ENCODE measurements at regions not wholly inside any gene's neighbourhood (a gene's known extent, or its start where the extent isn't known, plus 50 kb on each side); places are given as distances from the start of the nearest gene placed in this dataset.
A peak's percentile ranks its signal among the peaks of the same experiment; 100 is the strongest.

GRCh38 chr19:27793128-27793643 is 1419.8 kb downstream of the UQCRFS1 start:
- no peaks in the 10 kb centered on the region for H3K9me3 ChIP-seq (ENCODE audit: low read depth, low read length)

GRCh38 chr19:27792576-27793127 is 1420.3 kb downstream of the UQCRFS1 start:
- Histone ChIP-seq H3K4me3 (ENCODE audit: low read length) (peak overlapping the region; percentile 87), H3K9me3 (ENCODE audit: low read depth, low read length) (no peaks in the 10 kb centered on the region), H3K4me1 (ENCODE audit: insufficient read depth, low read length) (peaks cover 27% of the 10 kb centered on the region), H3K27me3 (ENCODE audit: insufficient read depth, low read length) (no peaks in the 10 kb centered on the region)

More at GRCh38 chr19:27793128-27793643, 1419.8 kb downstream of the UQCRFS1 start:
- Histone ChIP-seq H3K4me1 (ENCODE audit: insufficient read depth, low read length) (peaks cover 27% of the 10 kb centered on the region), H3K27me3 (ENCODE audit: insufficient read depth, low read length) (no peaks in the 10 kb centered on the region), H3K4me3 (ENCODE audit: low read length) (peak overlapping the region; percentile 87)

GRCh38 chr19:27780367-27781075 is 1432.4 kb downstream of the UQCRFS1 start:
- Histone ChIP-seq H3K4me3 (ENCODE audit: low read length) (peak overlapping the region; percentile 22), H3K9me3 (ENCODE audit: low read depth, low read length) (no peaks in the 10 kb centered on the region), H3K4me1 (ENCODE audit: insufficient read depth, low read length) (peaks cover 25% of the 10 kb centered on the region), H3K27me3 (ENCODE audit: insufficient read depth, low read length) (no peaks in the 10 kb centered on the region)

GRCh38 chr19:27779954-27780353 is 1433.0 kb downstream of the UQCRFS1 start:
- Histone ChIP-seq H3K4me3 (ENCODE audit: low read length) (peak overlapping the region; percentile 22), H3K9me3 (ENCODE audit: low read depth, low read length) (no peaks in the 10 kb centered on the region), H3K4me1 (ENCODE audit: insufficient read depth, low read length) (peaks cover 25% of the 10 kb centered on the region), H3K27me3 (ENCODE audit: insufficient read depth, low read length) (no peaks in the 10 kb centered on the region)

GRCh38 chr19:27777726-27778125 is 1435.2 kb downstream of the UQCRFS1 start:
- Histone ChIP-seq H3K4me1 (ENCODE audit: insufficient read depth, low read length) (peaks cover 25% of the 10 kb centered on the region), H3K27me3 (ENCODE audit: insufficient read depth, low read length) (no peaks in the 10 kb centered on the region), H3K9me3 (ENCODE audit: low read depth, low read length) (peaks cover 11% of the 10 kb centered on the region), H3K4me3 (ENCODE audit: low read length) (no peak overlapping the region)

GRCh38 chr19:27777242-27777641 is 1435.7 kb downstream of the UQCRFS1 start:
- Histone ChIP-seq H3K9me3 (ENCODE audit: low read depth, low read length) (peaks cover 16% of the 10 kb centered on the region), H3K27me3 (ENCODE audit: insufficient read depth, low read length) (no peaks in the 10 kb centered on the region), H3K4me1 (ENCODE audit: insufficient read depth, low read length) (peaks cover 25% of the 10 kb centered on the region), H3K4me3 (ENCODE audit: low read length) (no peak overlapping the region)

GRCh38 chr19:27776524-27776923 is 1436.4 kb downstream of the UQCRFS1 start:
- Histone ChIP-seq H3K27me3 (ENCODE audit: insufficient read depth, low read length) (no peaks in the 10 kb centered on the region), H3K4me1 (ENCODE audit: insufficient read depth, low read length) (peaks cover 25% of the 10 kb centered on the region), H3K9me3 (ENCODE audit: low read depth, low read length) (peaks cover 23% of the 10 kb centered on the region), H3K4me3 (ENCODE audit: low read length) (no peak overlapping the region)

GRCh38 chr19:27776020-27776419 is 1436.9 kb downstream of the UQCRFS1 start:
- peaks cover 21% of the 10 kb centered on the region for H3K4me1 ChIP-seq (ENCODE audit: insufficient read depth, low read length)
- H3K9me3 ChIP-seq (ENCODE audit: low read depth, low read length): peaks cover 24% of the 10 kb centered on the region
- no peak overlapping the region for H3K4me3 ChIP-seq (ENCODE audit: low read length)
- H3K27me3 ChIP-seq (ENCODE audit: insufficient read depth, low read length): no peaks in the 10 kb centered on the region

- no peaks in the 10 kb centered on the region for H3K27me3 ChIP-seq (ENCODE audit: insufficient read depth, low read length)
- peaks cover 15% of the 10 kb centered on the region for H3K4me1 ChIP-seq (ENCODE audit: insufficient read depth, low read length)
- H3K4me3 ChIP-seq (ENCODE audit: low read length): no peak overlapping the region
- peaks cover 24% of the 10 kb centered on the region for H3K9me3 ChIP-seq (ENCODE audit: low read depth, low read length)
These were observed 1437.6 kb downstream of the UQCRFS1 start for GRCh38 chr19:27775395-27775794.

- H3K4me3 ChIP-seq (ENCODE audit: low read length): no peak overlapping the region
- peaks cover 24% of the 10 kb centered on the region for H3K9me3 ChIP-seq (ENCODE audit: low read depth, low read length)
- no peaks in the 10 kb centered on the region for H3K27me3 ChIP-seq (ENCODE audit: insufficient read depth, low read length)
- peaks cover 10% of the 10 kb centered on the region for H3K4me1 ChIP-seq (ENCODE audit: insufficient read depth, low read length)
These were observed 1438.1 kb downstream of the UQCRFS1 start for GRCh38 chr19:27774827-27775226.

GRCh38 chr19:27774337-27774736 is 1438.6 kb downstream of the UQCRFS1 start:
- Histone ChIP-seq H3K4me1 (ENCODE audit: insufficient read depth, low read length) (peaks cover 6% of the 10 kb centered on the region), H3K9me3 (ENCODE audit: low read depth, low read length) (peaks cover 24% of the 10 kb centered on the region), H3K4me3 (ENCODE audit: low read length) (no peak overlapping the region), H3K27me3 (ENCODE audit: insufficient read depth, low read length) (no peaks in the 10 kb centered on the region)

- Histone ChIP-seq H3K9me3 (ENCODE audit: low read depth, low read length) (peaks cover 28% of the 10 kb centered on the region), H3K27me3 (ENCODE audit: insufficient read depth, low read length) (no peaks in the 10 kb centered on the region), H3K4me3 (ENCODE audit: low read length) (no peak overlapping the region), H3K4me1 (ENCODE audit: insufficient read depth, low read length) (peaks cover 6% of the 10 kb centered on the region)
These were observed 1439.4 kb downstream of the UQCRFS1 start for GRCh38 chr19:27773318-27774094.

- H3K4me3 ChIP-seq (ENCODE audit: low read length): no peak overlapping the region
- peaks cover 6% of the 10 kb centered on the region for H3K4me1 ChIP-seq (ENCODE audit: insufficient read depth, low read length)
- H3K9me3 ChIP-seq (ENCODE audit: low read depth, low read length): peaks cover 34% of the 10 kb centered on the region
- no peaks in the 10 kb centered on the region for H3K27me3 ChIP-seq (ENCODE audit: insufficient read depth, low read length)
These were observed 1440.9 kb downstream of the UQCRFS1 start for GRCh38 chr19:27772059-27772458.

- Histone ChIP-seq H3K9me3 (ENCODE audit: low read depth, low read length) (peaks cover 35% of the 10 kb centered on the region), H3K4me3 (ENCODE audit: low read length) (no peak overlapping the region), H3K27me3 (ENCODE audit: insufficient read depth, low read length) (no peaks in the 10 kb centered on the region), H3K4me1 (ENCODE audit: insufficient read depth, low read length) (no peaks in the 10 kb centered on the region)
These were observed 1442.9 kb downstream of the UQCRFS1 start for GRCh38 chr19:27770095-27770494.

GRCh38 chr19:27767234-27767633 is 1445.7 kb downstream of the UQCRFS1 start:
- Histone ChIP-seq H3K27me3 (ENCODE audit: insufficient read depth, low read length) (no peaks in the 10 kb centered on the region), H3K4me3 (ENCODE audit: low read length) (no peak overlapping the region), H3K4me1 (ENCODE audit: insufficient read depth, low read length) (no peaks in the 10 kb centered on the region), H3K9me3 (ENCODE audit: low read depth, low read length) (peaks cover 19% of the 10 kb centered on the region)

All from mononuclear cell (primary cell).